ENCODE measurements at regions not wholly inside any gene's neighbourhood (a gene's known extent, or its start where the extent isn't known, plus 50 kb on each side); places are given as distances from the start of the nearest gene placed in this dataset.

- no peak overlapping the region for H3K4me3 ChIP-seq
- no peaks in the 10 kb centered on the region for H4K20me1 ChIP-seq (ENCODE audit: insufficient read depth, poor library complexity, severe bottlenecking)
- H2AFZ ChIP-seq, result no peak overlapping the region
- no peak overlapping the region for H3K27ac ChIP-seq
- DNase-seq (ENCODE audit: low spot score), result no peak
- H3K9me3 ChIP-seq (ENCODE audit: low read depth), result no peaks in the 10 kb centered on the region
- 90% methylated on average over 10 of the region's 10 CpGs for WGBS (ENCODE audit: low lambda C conversion rate, missing lambda C conversion rate)
- TF ChIP-seq EZH2phosphoT487 (IDR thresholded peaks at IDR 0.05; ENCODE audit: low read depth, severe bottlenecking, unreplicated experiment), result no peak
- TF ChIP-seq EZH2 (IDR thresholded peaks at IDR 0.05; ENCODE audit: borderline replicate concordance), result no peak
- no peak for TF ChIP-seq CTCF (IDR thresholded peaks at IDR 0.05; ENCODE audit: poor library complexity)
- H3K9me2 ChIP-seq (replicated peaks; ENCODE audit: insufficient read depth), result no peaks in the 10 kb centered on the region
- no peaks in the 10 kb centered on the region for H3K36me3 ChIP-seq (replicated peaks; ENCODE audit: insufficient read depth, low read depth)
- H3K27me3 ChIP-seq, result no peaks in the 10 kb centered on the region
- no peaks in the 10 kb centered on the region for H3K4me1 ChIP-seq (ENCODE audit: insufficient read depth)
- H3K79me2 ChIP-seq, result no peaks in the 10 kb centered on the region
- no peak overlapping the region for H3K4me2 ChIP-seq
Measured at GRCh38 chr2:38487852-38488251, 110.8 kb upstream of the ATL2 start.

GRCh38 chr2:38486213-38487026, 109.3 kb upstream of the ATL2 start:
- H3K79me2 ChIP-seq, result no peaks in the 10 kb centered on the region
- TF ChIP-seq CTCF (IDR thresholded peaks at IDR 0.05; ENCODE audit: poor library complexity) (no peak), EZH2phosphoT487 (IDR thresholded peaks at IDR 0.05; ENCODE audit: low read depth, severe bottlenecking, unreplicated experiment) (no peak), EZH2 (IDR thresholded peaks at IDR 0.05; ENCODE audit: borderline replicate concordance) (no peak)
- no peak overlapping the region for H2AFZ ChIP-seq
- H3K36me3 ChIP-seq (replicated peaks; ENCODE audit: insufficient read depth, low read depth), result no peaks in the 10 kb centered on the region
- no peaks in the 10 kb centered on the region for H3K9me3 ChIP-seq (ENCODE audit: low read depth)
- 82% methylated on average over 11 of the region's 11 CpGs for WGBS (ENCODE audit: low lambda C conversion rate, missing lambda C conversion rate)
- no peak for DNase-seq (ENCODE audit: low spot score)
- H3K4me1 ChIP-seq (ENCODE audit: insufficient read depth), result no peaks in the 10 kb centered on the region
- H3K4me2 ChIP-seq, result no peak overlapping the region
- H3K27ac ChIP-seq, result no peak overlapping the region
- no peaks in the 10 kb centered on the region for H3K9me2 ChIP-seq (replicated peaks; ENCODE audit: insufficient read depth)
- H3K27me3 ChIP-seq, result no peaks in the 10 kb centered on the region
- no peak overlapping the region for H3K4me3 ChIP-seq
- no peaks in the 10 kb centered on the region for H4K20me1 ChIP-seq (ENCODE audit: insufficient read depth, poor library complexity, severe bottlenecking)

- H3K9me2 ChIP-seq (replicated peaks; ENCODE audit: insufficient read depth), result no peaks in the 10 kb centered on the region
- no peaks in the 10 kb centered on the region for H3K27me3 ChIP-seq
- no peaks in the 10 kb centered on the region for H3K36me3 ChIP-seq (replicated peaks; ENCODE audit: insufficient read depth, low read depth)
- no peak overlapping the region for H3K4me3 ChIP-seq
- no peaks in the 10 kb centered on the region for H3K79me2 ChIP-seq
- H4K20me1 ChIP-seq (ENCODE audit: insufficient read depth, poor library complexity, severe bottlenecking), result no peaks in the 10 kb centered on the region
- no peaks in the 10 kb centered on the region for H3K4me1 ChIP-seq (ENCODE audit: insufficient read depth)
- no peak overlapping the region for H3K27ac ChIP-seq
- peaks cover 5% of the 10 kb centered on the region for H3K9me3 ChIP-seq (ENCODE audit: low read depth)
- H3K4me2 ChIP-seq, result no peak overlapping the region
- TF ChIP-seq EZH2phosphoT487 (IDR thresholded peaks at IDR 0.05; ENCODE audit: low read depth, severe bottlenecking, unreplicated experiment), result no peak
- no peak for DNase-seq (ENCODE audit: low spot score)
- WGBS (ENCODE audit: low lambda C conversion rate, missing lambda C conversion rate), result 97% methylated on average over 3 of the region's 3 CpGs
- H2AFZ ChIP-seq, result no peak overlapping the region
Measured at GRCh38 chr2:38485734-38486133, 108.7 kb upstream of the ATL2 start.

GRCh38 chr2:38484957-38485356, 107.9 kb upstream of the ATL2 start:
- no peak for DNase-seq (ENCODE audit: low spot score)
- no peaks in the 10 kb centered on the region for H3K4me1 ChIP-seq (ENCODE audit: insufficient read depth)
- WGBS (ENCODE audit: low lambda C conversion rate, missing lambda C conversion rate), result 96% methylated on average over 5 of the region's 5 CpGs
- H3K4me2 ChIP-seq, result no peak overlapping the region
- H4K20me1 ChIP-seq (ENCODE audit: insufficient read depth, poor library complexity, severe bottlenecking), result no peaks in the 10 kb centered on the region
- H3K79me2 ChIP-seq, result no peaks in the 10 kb centered on the region
- no peak overlapping the region for H3K27ac ChIP-seq
- peaks cover 8% of the 10 kb centered on the region for H3K9me3 ChIP-seq (ENCODE audit: low read depth)
- no peak overlapping the region for H2AFZ ChIP-seq
- no peak overlapping the region for H3K4me3 ChIP-seq
- H3K9me2 ChIP-seq (replicated peaks; ENCODE audit: insufficient read depth), result no peaks in the 10 kb centered on the region
- no peaks in the 10 kb centered on the region for H3K36me3 ChIP-seq (replicated peaks; ENCODE audit: insufficient read depth, low read depth)
- no peaks in the 10 kb centered on the region for H3K27me3 ChIP-seq
- TF ChIP-seq EZH2 (IDR thresholded peaks at IDR 0.05; ENCODE audit: borderline replicate concordance) (no peak), EZH2phosphoT487 (IDR thresholded peaks at IDR 0.05; ENCODE audit: low read depth, severe bottlenecking, unreplicated experiment) (no peak), CTCF (IDR thresholded peaks at IDR 0.05; ENCODE audit: poor library complexity) (no peak)

All from hepatocyte (in vitro differentiated cells).